Smooth muscle cell (in vitro differentiated cells): ENCODE measurements at regions not wholly inside any gene's neighbourhood (a gene's known extent, or its start where the extent isn't known, plus 50 kb on each side); places are given as distances from the start of the nearest gene placed in this dataset.

Experiments
- DNase-seq: peaks from one replicate; lab custom pipeline; 2025; ENCODE audit not compliant: unreplicated experiment; lab: John Stamatoyannopoulos, UW
- H2AFZ ChIP-seq: fragments of 200-600 bp; sonication (generic); 2 replicates; pipeline ENCODE4 v1.6.0; 2016; ENCODE audit warnings: antibody characterized with exemption, low read depth, mild to moderate bottlenecking
- H3F3A ChIP-seq: fragments of 200-600 bp; sonication (generic); 2 replicates; pipeline ENCODE4 v1.6.0; 2017; ENCODE audit warnings: antibody characterized with exemption, low read depth
- H3K27ac ChIP-seq: fragments of 200-600 bp; sonication (generic); 2 replicates; pipeline ENCODE4 v1.5.1; 2016; ENCODE audit warnings: low read depth, mild to moderate bottlenecking
- H3K27me3 ChIP-seq: fragments of 200-600 bp; sonication (generic); 2 replicates; pipeline ENCODE4 v1.6.1; 2016; ENCODE audit warnings: low read depth, mild to moderate bottlenecking
- H3K36me3 ChIP-seq: fragments of 200-600 bp; sonication (generic); 2 replicates; pipeline ENCODE4 v1.5.1; 2016; ENCODE audit warnings: low read depth
- H3K4me1 ChIP-seq: fragments of 200-600 bp; sonication (generic); 2 replicates; pipeline ENCODE4 v1.5.1; 2016; ENCODE audit warnings: low read depth
- H3K4me2 ChIP-seq: fragments of 200-600 bp; sonication (generic); 2 replicates; pipeline ENCODE4 v1.6.0; 2016; ENCODE audit warnings: mild to moderate bottlenecking
- H3K4me3 ChIP-seq: fragments of 200-600 bp; sonication (generic); 2 replicates; pipeline ENCODE4 v1.5.1; 2016; ENCODE audit warnings: mild to moderate bottlenecking
- H3K79me2 ChIP-seq: fragments of 200-600 bp; sonication (generic); 2 replicates; pipeline ENCODE4 v1.6.0; 2016; ENCODE audit warnings: low read depth, mild to moderate bottlenecking
- H3K9ac ChIP-seq: fragments of 200-600 bp; sonication (generic); 2 replicates; pipeline ENCODE4 v1.6.0; 2016; ENCODE audit warnings: low read depth
- H3K9me3 ChIP-seq: fragments of 200-600 bp; sonication (generic); replicated peaks from 2 replicates; pipeline ENCODE4 v1.5.1; 2016; ENCODE audit warnings: low read depth
- H4K20me1 ChIP-seq: fragments of 200-600 bp; sonication (generic); 2 replicates; pipeline ENCODE4 v1.6.0; 2016; ENCODE audit warnings: low read depth
- CTCF ChIP-seq: fragments of 200-600 bp; sonication (generic); IDR thresholded peaks from 2 replicates; pipeline ENCODE4 v1.5.1; 2017; ENCODE audit warnings: borderline replicate concordance, mild to moderate bottlenecking, antibody characterized with exemption; ENCODE audit not compliant: insufficient read depth, poor library complexity, severe bottlenecking
- WGBS: methylation state at CpG from one replicate; pipeline ENCODE4 v1.1.7; 2016; ENCODE audit warnings: low lambda C conversion rate; 5-methylcytosine and 5-hydroxymethylcytosine counted together

GRCh38 chr13:85028035-85028434, 771.2 kb downstream of the SLITRK6 start:
- Histone ChIP-seq H3K4me3 (no peak overlapping the region), H3K4me2 (no peak overlapping the region), H3K79me2 (no peaks in the 10 kb centered on the region), H3K9me3 (peaks cover 4% of the 10 kb centered on the region), H4K20me1 (no peaks in the 10 kb centered on the region), H3F3A (no peaks in the 10 kb centered on the region), H3K27ac (no peak overlapping the region), H2AFZ (no peak overlapping the region), H3K4me1 (no peaks in the 10 kb centered on the region), H3K9ac (no peak overlapping the region), H3K36me3 (no peaks in the 10 kb centered on the region), H3K27me3 (no peaks in the 10 kb centered on the region)
- no peak for TF ChIP-seq CTCF
- WGBS = 100% methylated on average over 3 of the region's 3 CpGs
- DNase-seq = no peak

GRCh38 chr13:85019121-85019520, 780.1 kb downstream of the SLITRK6 start:
- no peaks in the 10 kb centered on the region for H3K4me1 ChIP-seq
- H3K4me3 ChIP-seq = no peak overlapping the region
- H3K27ac ChIP-seq = no peak overlapping the region
- no peaks in the 10 kb centered on the region for H3K27me3 ChIP-seq
- no peak for DNase-seq
- no peaks in the 10 kb centered on the region for H4K20me1 ChIP-seq
- no peaks in the 10 kb centered on the region for H3K9me3 ChIP-seq
- 85% methylated on average over 1 of the region's 1 CpG for WGBS
- H3K4me2 ChIP-seq = no peak overlapping the region
- H2AFZ ChIP-seq = no peak overlapping the region
- no peak for TF ChIP-seq CTCF
- no peak overlapping the region for H3K9ac ChIP-seq
- H3K36me3 ChIP-seq = no peaks in the 10 kb centered on the region
- no peaks in the 10 kb centered on the region for H3F3A ChIP-seq
- H3K79me2 ChIP-seq = no peaks in the 10 kb centered on the region

- Histone ChIP-seq H3K4me2 (no peak overlapping the region), H3K9ac (no peak overlapping the region), H4K20me1 (no peaks in the 10 kb centered on the region), H3K36me3 (no peaks in the 10 kb centered on the region), H3K4me1 (no peaks in the 10 kb centered on the region), H3K27me3 (no peaks in the 10 kb centered on the region), H3K9me3 (peaks cover 3% of the 10 kb centered on the region), H3F3A (no peaks in the 10 kb centered on the region), H3K27ac (no peak overlapping the region), H3K4me3 (no peak overlapping the region), H2AFZ (no peak overlapping the region), H3K79me2 (no peaks in the 10 kb centered on the region)
- no peak for TF ChIP-seq CTCF
- DNase-seq = no peak
These were observed 786.2 kb downstream of the SLITRK6 start for GRCh38 chr13:85013006-85013405.

GRCh38 chr13:85009447-85009846, 789.8 kb downstream of the SLITRK6 start:
- H3K27me3 ChIP-seq = no peaks in the 10 kb centered on the region
- WGBS = 85% methylated on average over 3 of the region's 3 CpGs
- no peak overlapping the region for H3K27ac ChIP-seq
- no peak for DNase-seq
- no peak overlapping the region for H3K9ac ChIP-seq
- no peak overlapping the region for H3K4me2 ChIP-seq
- no peaks in the 10 kb centered on the region for H3K36me3 ChIP-seq
- H3K4me1 ChIP-seq = no peaks in the 10 kb centered on the region
- no peaks in the 10 kb centered on the region for H3F3A ChIP-seq
- no peaks in the 10 kb centered on the region for H4K20me1 ChIP-seq
- peaks cover 3% of the 10 kb centered on the region for H3K9me3 ChIP-seq
- no peak for TF ChIP-seq CTCF
- no peak overlapping the region for H3K4me3 ChIP-seq
- H3K79me2 ChIP-seq = no peaks in the 10 kb centered on the region
- no peak overlapping the region for H2AFZ ChIP-seq
